GM13977 (cell line): ENCODE measurements at regions not wholly inside any gene's neighbourhood (a gene's known extent, or its start where the extent isn't known, plus 50 kb on each side); places are given as distances from the start of the nearest gene placed in this dataset.

ENCODE experiments used
- DNase-seq: peaks from one replicate; pipeline ENCODE4 v3.0.0; 2012; ENCODE audit warnings: low spot score
- in situ Hi-C: fragments of 300-500 bp; cut with MboI; formaldehyde crosslinking; loops from one replicate; pipeline ENCODE4 v1.12.0; 2022; ENCODE audit warnings: low sequenced_read_pairs, low pct_unique_long_range_greater_than_20kb, mixed read lengths, inconsistent platforms; ENCODE audit not compliant: unreplicated experiment
- TF ChIP-seq, protein P1 (sequence below): IDR thresholded peaks from 2 replicates; pipeline ENCODE4 v1.5.1; 2012; ENCODE audit warnings: mild to moderate bottlenecking, control low read depth; ENCODE audit not compliant: insufficient read depth; ENCODE audit errors: extremely low read depth, missing control alignments

GRCh38 chr5:74951865-74952264 lies 85.7 kb upstream of the FAM169A start:
- no peak for DNase-seq

GRCh38 chr5:74950836-74951515 lies 84.8 kb upstream of the FAM169A start:
- DNase-seq = no peak
- TF ChIP-seq, protein P1, sequence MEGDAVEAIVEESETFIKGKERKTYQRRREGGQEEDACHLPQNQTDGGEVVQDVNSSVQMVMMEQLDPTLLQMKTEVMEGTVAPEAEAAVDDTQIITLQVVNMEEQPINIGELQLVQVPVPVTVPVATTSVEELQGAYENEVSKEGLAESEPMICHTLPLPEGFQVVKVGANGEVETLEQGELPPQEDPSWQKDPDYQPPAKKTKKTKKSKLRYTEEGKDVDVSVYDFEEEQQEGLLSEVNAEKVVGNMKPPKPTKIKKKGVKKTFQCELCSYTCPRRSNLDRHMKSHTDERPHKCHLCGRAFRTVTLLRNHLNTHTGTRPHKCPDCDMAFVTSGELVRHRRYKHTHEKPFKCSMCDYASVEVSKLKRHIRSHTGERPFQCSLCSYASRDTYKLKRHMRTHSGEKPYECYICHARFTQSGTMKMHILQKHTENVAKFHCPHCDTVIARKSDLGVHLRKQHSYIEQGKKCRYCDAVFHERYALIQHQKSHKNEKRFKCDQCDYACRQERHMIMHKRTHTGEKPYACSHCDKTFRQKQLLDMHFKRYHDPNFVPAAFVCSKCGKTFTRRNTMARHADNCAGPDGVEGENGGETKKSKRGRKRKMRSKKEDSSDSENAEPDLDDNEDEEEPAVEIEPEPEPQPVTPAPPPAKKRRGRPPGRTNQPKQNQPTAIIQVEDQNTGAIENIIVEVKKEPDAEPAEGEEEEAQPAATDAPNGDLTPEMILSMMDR = no peak
- in situ Hi-C loops = no loop called here

More at GRCh38 chr5:74951865-74952264, 85.7 kb upstream of the FAM169A start:
- TF ChIP-seq, protein P1 = no peak
- in situ Hi-C loops = no loop called here

- TF ChIP-seq, protein P1 = no peak
- DNase-seq = no peak
- in situ Hi-C loops = no loop called here
Observed at GRCh38 chr5:74949976-74950375, 83.8 kb upstream of the FAM169A start.

DNA sequence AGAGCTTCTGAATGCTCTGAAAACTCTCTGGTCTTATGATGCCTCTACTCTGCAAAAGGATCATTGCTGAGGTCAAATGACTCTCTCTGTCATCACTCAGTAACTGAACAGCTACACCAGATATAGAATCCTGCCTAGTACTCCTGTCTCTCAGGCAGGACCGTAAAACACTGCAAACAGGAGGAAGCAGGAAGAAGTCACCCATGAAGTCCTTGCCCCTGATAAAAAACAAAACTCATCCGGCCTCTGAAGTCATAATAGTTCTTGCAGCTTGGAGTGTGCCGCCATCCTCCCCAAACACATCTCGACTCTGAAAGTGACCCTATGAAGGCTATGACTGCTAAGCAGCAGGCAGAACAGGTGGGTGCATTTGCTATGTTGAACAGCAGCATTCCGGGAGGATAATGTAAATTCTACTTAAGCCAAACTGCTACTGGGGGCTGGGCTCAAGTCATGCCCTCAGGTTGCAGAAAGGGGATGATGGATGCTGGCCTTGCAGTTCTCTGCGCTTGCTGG lies 81.9 kb upstream of the FAM169A start:
- TF ChIP-seq, protein P1 = no peak
- DNase-seq = no peak
- in situ Hi-C loops = no loop called here

- in situ Hi-C loops = no loop called here
- TF ChIP-seq, protein P1 = no peak
- no peak for DNase-seq
Observed at GRCh38 chr5:74946471-74946870, 80.3 kb upstream of the FAM169A start.

DNA sequence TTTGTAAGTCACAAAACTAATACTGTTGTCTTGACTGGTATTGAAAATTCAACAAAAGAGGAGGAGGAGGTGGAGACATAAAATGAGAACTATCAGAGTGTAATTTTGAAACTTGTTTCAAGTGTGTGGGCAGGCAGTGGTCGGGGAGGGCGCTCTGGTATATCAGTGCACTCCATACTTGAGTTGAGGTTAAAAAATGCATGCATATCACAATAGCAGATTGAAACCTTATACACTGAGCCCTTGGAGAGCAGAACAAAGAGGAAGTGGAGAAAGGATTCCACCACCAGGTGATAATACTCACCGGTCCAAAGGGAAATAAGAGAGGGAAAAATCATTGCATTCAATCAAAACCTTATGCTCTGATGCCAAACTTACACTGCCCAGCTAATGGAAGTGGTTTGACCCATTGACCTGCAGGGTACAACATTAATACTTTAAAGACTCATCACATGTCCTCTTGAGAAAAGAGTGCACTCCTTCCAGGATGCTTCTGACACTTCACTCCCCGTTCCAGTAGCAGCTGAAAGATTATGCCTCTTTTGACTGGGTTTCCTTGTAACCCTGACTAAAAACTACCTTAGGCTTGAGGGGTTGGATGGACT lies 79.5 kb upstream of the FAM169A start:
- TF ChIP-seq, protein P1 = no peak
- in situ Hi-C loops = no loop called here
- peak; percentile 38 for DNase-seq
